Endodermal cell (in vitro differentiated cells): ENCODE measurements at regions not wholly inside any gene's neighbourhood (a gene's known extent, or its start where the extent isn't known, plus 50 kb on each side); places are given as distances from the start of the nearest gene placed in this dataset.

ENCODE experiments used
- DNase-seq: peaks from one replicate; pipeline ENCODE4 v3.0.0-alpha.2; 2017
- H3K27ac ChIP-seq: 2 replicates; pipeline ENCODE4 v1.5.1; 2013; ENCODE audit warnings: mild to moderate bottlenecking, low read depth, low read length, moderate library complexity
- H3K27me3 ChIP-seq: 2 replicates; pipeline ENCODE4 v1.6.1; 2013; ENCODE audit warnings: mild to moderate bottlenecking, low read length, moderate library complexity; ENCODE audit not compliant: insufficient read depth, control insufficient read depth, poor library complexity, severe bottlenecking
- H3K36me3 ChIP-seq: 2 replicates; pipeline ENCODE4 v1.7.0; 2013; ENCODE audit warnings: mild to moderate bottlenecking, low read length, moderate library complexity; ENCODE audit not compliant: control insufficient read depth, insufficient read depth
- H3K4me1 ChIP-seq: one replicate; pipeline ENCODE4 v1.7.0; 2013; ENCODE audit warnings: low read length; ENCODE audit not compliant: control insufficient read depth, insufficient read depth
- H3K4me3 ChIP-seq: 2 replicates; pipeline ENCODE4 v1.5.1; 2013; ENCODE audit warnings: mild to moderate bottlenecking, low read length, moderate library complexity
- H3K9ac ChIP-seq: 2 replicates; pipeline ENCODE4 v1.6.1; 2013; ENCODE audit warnings: mild to moderate bottlenecking, low read length, moderate library complexity; ENCODE audit not compliant: poor library complexity, severe bottlenecking; ENCODE audit errors: extremely low read depth
- H3K9me3 ChIP-seq: 2 replicates; pipeline ENCODE4 v1.6.1; 2013; ENCODE audit warnings: mild to moderate bottlenecking, low read length, moderate library complexity; ENCODE audit not compliant: control insufficient read depth
- H3K27ac Mint-ChIP-seq: 2 replicates; pipeline ENCODE4 v1.8.0; 2020; ENCODE audit warnings: mixed read lengths
- H3K27me3 Mint-ChIP-seq: 2 replicates; pipeline ENCODE4 v1.8.0; 2021; ENCODE audit warnings: mild to moderate bottlenecking, mixed read lengths; ENCODE audit not compliant: insufficient read depth
- H3K36me3 Mint-ChIP-seq: 2 replicates; pipeline ENCODE4 v1.8.0; 2020; ENCODE audit warnings: low read depth, mixed read lengths
- H3K4me1 Mint-ChIP-seq: 2 replicates; pipeline ENCODE4 v1.8.0; 2020; ENCODE audit warnings: mixed read lengths
- H3K4me3 Mint-ChIP-seq: 2 replicates; pipeline ENCODE4 v1.8.0; 2020; ENCODE audit warnings: mild to moderate bottlenecking, moderate library complexity, mixed read lengths
- H3K9me3 Mint-ChIP-seq: 2 replicates; pipeline ENCODE4 v1.8.0; 2020; ENCODE audit warnings: mild to moderate bottlenecking, mixed read lengths
- WGBS, 2 experiments: methylation state at CpG; one replicate each; pipeline versions ENCODE4 v1.1.5 to v1.1.7; 2013; ENCODE audit warnings: missing lambda C conversion rate in 2 of 2, mixed read lengths in 1 of 2; ENCODE audit not compliant: insufficient coverage in 1 of 2, insufficient read length in 1 of 2; 5-methylcytosine and 5-hydroxymethylcytosine counted together
- TF ChIP-seq, protein P1 (sequence below): fragments of 200-600 bp; sonication (generic); conservative IDR thresholded peaks from 2 replicates; pipeline ENCODE4 v1.5.0; 2021; ENCODE audit warnings: antibody characterized with exemption, mild to moderate bottlenecking

DNA sequence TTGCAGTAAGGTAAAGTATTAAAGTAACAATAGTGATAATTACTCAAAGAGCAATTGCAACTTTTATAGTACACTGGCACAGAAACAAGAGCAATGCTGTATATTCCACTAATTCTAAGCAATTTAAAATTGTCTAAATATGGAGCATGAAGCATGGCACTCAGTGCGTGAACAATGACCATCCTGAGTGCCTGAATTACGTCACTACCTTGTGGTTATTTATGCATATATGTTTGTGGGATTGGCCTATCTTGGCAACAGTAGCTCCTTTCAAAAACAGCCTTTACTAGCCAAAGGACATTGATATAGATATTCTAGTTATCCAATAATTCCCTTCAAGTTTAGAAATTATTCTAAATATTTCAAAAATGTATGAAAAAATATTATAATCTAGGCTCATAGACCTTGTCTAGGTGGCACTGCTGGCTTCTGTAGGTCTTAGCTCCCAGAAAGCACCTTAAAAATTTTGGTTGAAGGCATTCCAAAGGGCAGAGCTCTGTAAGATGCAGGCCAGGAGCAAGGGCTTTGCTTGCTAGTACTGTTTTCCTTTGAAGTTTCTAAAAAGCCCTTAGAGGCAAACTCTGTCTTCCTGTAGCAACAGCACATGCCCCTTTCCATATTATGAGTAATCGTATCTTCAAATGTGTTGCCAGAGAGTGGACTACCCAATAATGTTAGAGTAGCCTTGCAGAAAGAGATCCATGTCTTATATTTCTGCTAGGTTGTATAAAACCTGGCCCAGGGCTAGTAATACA lies 719.3 kb downstream of the NR2F1-AS1 start:
- no peaks in the 10 kb centered on the region for H3K27me3 Mint-ChIP-seq
- 95% methylated on average over 3 of the region's 3 CpGs; no CpG with 5 or more reads in 1 of the 2 experiments for WGBS, 2 experiments
- DNase-seq: no peak
- H3K4me3 ChIP-seq: no peak overlapping the region
- H3K4me3 Mint-ChIP-seq: no peak overlapping the region
- peaks cover 4% of the 10 kb centered on the region for H3K4me1 ChIP-seq
- H3K27ac Mint-ChIP-seq: no peak overlapping the region
- no peaks in the 10 kb centered on the region for H3K36me3 ChIP-seq
- no peak overlapping the region for H3K9ac ChIP-seq
- no peak overlapping the region for H3K27ac ChIP-seq
- H3K4me1 Mint-ChIP-seq: peaks cover 5% of the 10 kb centered on the region
- H3K27me3 ChIP-seq: no peaks in the 10 kb centered on the region
- no peaks in the 10 kb centered on the region for H3K9me3 Mint-ChIP-seq
- TF ChIP-seq, protein P1, sequence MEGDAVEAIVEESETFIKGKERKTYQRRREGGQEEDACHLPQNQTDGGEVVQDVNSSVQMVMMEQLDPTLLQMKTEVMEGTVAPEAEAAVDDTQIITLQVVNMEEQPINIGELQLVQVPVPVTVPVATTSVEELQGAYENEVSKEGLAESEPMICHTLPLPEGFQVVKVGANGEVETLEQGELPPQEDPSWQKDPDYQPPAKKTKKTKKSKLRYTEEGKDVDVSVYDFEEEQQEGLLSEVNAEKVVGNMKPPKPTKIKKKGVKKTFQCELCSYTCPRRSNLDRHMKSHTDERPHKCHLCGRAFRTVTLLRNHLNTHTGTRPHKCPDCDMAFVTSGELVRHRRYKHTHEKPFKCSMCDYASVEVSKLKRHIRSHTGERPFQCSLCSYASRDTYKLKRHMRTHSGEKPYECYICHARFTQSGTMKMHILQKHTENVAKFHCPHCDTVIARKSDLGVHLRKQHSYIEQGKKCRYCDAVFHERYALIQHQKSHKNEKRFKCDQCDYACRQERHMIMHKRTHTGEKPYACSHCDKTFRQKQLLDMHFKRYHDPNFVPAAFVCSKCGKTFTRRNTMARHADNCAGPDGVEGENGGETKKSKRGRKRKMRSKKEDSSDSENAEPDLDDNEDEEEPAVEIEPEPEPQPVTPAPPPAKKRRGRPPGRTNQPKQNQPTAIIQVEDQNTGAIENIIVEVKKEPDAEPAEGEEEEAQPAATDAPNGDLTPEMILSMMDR: no peak
- no peaks in the 10 kb centered on the region for H3K36me3 Mint-ChIP-seq
- H3K9me3 ChIP-seq: no peaks in the 10 kb centered on the region

DNA sequence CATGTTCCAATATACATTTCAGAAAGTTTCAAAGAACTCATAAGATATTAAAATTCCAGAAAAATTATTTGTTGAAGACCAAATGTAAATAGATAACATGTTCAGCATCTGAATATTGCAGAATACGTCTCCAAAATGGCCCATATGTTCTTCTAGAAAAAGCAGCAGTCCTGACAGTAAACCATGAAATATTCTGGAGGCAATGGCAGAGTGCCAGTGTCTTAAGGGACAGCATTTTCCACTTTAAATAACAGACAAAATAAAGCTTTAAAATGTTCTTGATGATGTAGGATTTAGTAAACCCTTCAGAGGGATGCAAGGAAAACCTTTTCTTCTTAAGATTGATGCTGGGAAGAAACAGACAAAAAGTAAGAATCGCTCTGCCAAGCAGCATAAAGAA lies 721.0 kb downstream of the NR2F1-AS1 start:
- no peak for DNase-seq
- H3K4me1 ChIP-seq: peaks cover 4% of the 10 kb centered on the region
- H3K9ac ChIP-seq: no peak overlapping the region
- Mint-ChIP-seq H3K36me3 (no peaks in the 10 kb centered on the region), H3K9me3 (no peaks in the 10 kb centered on the region), H3K4me3 (no peak overlapping the region), H3K4me1 (peaks cover 5% of the 10 kb centered on the region), H3K27me3 (no peaks in the 10 kb centered on the region), H3K27ac (no peak overlapping the region)
- H3K27me3 ChIP-seq: no peaks in the 10 kb centered on the region
- H3K4me3 ChIP-seq: no peak overlapping the region
- no peaks in the 10 kb centered on the region for H3K9me3 ChIP-seq
- H3K36me3 ChIP-seq: no peaks in the 10 kb centered on the region
- H3K27ac ChIP-seq: no peak overlapping the region
- TF ChIP-seq, protein P1: no peak
- WGBS, 2 experiments: 84 to 92% methylated on average over 2 of the region's 2 CpGs

DNA sequence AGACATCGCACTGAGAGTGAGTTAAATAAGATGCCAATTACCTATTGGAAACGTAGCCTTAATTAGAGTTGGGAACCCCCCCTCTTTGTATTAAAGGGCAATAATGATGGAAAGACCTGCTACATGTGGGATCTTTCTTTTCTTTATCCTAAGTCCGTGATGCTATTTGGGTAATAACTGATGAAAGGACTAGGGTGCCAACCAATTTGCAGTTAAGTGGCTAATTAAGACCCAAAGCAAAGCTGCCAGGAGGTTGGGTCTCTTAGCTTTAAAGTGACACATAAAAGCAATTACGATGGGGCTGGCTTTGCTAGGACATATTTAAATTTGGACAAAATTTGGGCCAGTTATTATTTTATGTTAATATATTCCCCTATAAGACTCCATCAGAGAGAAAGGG lies 728.8 kb downstream of the NR2F1-AS1 start:
- no peaks in the 10 kb centered on the region for H3K36me3 Mint-ChIP-seq
- WGBS, 2 experiments: 73 to 90% methylated on average over 2 to 4 of the region's 4 CpGs
- TF ChIP-seq, protein P1: no peak
- no peak overlapping the region for H3K27ac ChIP-seq
- no peaks in the 10 kb centered on the region for H3K27me3 Mint-ChIP-seq
- no peaks in the 10 kb centered on the region for H3K27me3 ChIP-seq
- no peak overlapping the region for H3K4me3 Mint-ChIP-seq
- no peaks in the 10 kb centered on the region for H3K36me3 ChIP-seq
- H3K4me1 Mint-ChIP-seq: no peaks in the 10 kb centered on the region
- no peak overlapping the region for H3K9ac ChIP-seq
- no peak for DNase-seq
- H3K27ac Mint-ChIP-seq: no peak overlapping the region
- no peaks in the 10 kb centered on the region for H3K9me3 Mint-ChIP-seq
- no peaks in the 10 kb centered on the region for H3K4me1 ChIP-seq
- no peak overlapping the region for H3K4me3 ChIP-seq
- H3K9me3 ChIP-seq: no peaks in the 10 kb centered on the region
